ENCODE measurements at regions not wholly inside any gene's neighbourhood (a gene's known extent, or its start where the extent isn't known, plus 50 kb on each side); places are given as distances from the start of the nearest gene placed in this dataset.

- TF ChIP-seq, protein P1, sequence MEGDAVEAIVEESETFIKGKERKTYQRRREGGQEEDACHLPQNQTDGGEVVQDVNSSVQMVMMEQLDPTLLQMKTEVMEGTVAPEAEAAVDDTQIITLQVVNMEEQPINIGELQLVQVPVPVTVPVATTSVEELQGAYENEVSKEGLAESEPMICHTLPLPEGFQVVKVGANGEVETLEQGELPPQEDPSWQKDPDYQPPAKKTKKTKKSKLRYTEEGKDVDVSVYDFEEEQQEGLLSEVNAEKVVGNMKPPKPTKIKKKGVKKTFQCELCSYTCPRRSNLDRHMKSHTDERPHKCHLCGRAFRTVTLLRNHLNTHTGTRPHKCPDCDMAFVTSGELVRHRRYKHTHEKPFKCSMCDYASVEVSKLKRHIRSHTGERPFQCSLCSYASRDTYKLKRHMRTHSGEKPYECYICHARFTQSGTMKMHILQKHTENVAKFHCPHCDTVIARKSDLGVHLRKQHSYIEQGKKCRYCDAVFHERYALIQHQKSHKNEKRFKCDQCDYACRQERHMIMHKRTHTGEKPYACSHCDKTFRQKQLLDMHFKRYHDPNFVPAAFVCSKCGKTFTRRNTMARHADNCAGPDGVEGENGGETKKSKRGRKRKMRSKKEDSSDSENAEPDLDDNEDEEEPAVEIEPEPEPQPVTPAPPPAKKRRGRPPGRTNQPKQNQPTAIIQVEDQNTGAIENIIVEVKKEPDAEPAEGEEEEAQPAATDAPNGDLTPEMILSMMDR (IDR thresholded peaks at IDR 0.05; ENCODE audit: insufficient read depth, low read length), result no peak
- TF ChIP-seq GABPA (IDR thresholded peaks at IDR 0.05; ENCODE audit: low read depth) (no peak), POLR2AphosphoS5 (IDR thresholded peaks at IDR 0.05; ENCODE audit: low read depth) (no peak), SPI1 (IDR thresholded peaks at IDR 0.05; ENCODE audit: borderline replicate concordance, low read depth) (no peak)
- Histone ChIP-seq H3K4me3 (replicated peaks; ENCODE audit: insufficient read depth, low read length) (no peak overlapping the region), H3K27ac (replicated peaks) (no peak overlapping the region), H3K27me3 (ENCODE audit: insufficient read depth, poor library complexity, severe bottlenecking) (no peaks in the 10 kb centered on the region)
- no peak for DNase-seq (ENCODE audit: low read depth in 1 of 2, low spot score in 1 of 2)
Measured at GRCh38 chr7:13540429-13540828, 449.0 kb downstream of the ETV1 start.

DNA sequence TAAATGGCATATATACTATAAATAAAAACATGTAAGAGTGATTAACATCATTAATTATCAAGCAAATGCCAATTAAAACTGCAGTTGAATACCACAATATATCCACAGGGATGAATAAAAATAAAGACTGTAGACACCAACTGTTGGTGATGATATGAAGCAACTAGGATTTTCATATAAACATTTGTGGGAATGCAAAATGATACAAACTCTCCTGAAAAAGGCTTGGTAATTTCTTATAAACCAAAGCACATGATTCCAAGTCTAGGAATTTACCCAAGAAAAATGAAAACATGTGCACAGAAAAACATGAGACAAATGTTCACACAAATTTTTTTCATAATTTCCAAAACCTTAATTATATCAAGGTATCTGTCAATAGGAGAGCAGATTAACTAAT lies 448.1 kb downstream of the ETV1 start:
- H3K4me3 ChIP-seq (replicated peaks; ENCODE audit: insufficient read depth, low read length), result no peak overlapping the region
- no peaks in the 10 kb centered on the region for H3K27me3 ChIP-seq (ENCODE audit: insufficient read depth, poor library complexity, severe bottlenecking)
- H3K27ac ChIP-seq (replicated peaks), result no peak overlapping the region
- DNase-seq (ENCODE audit: low read depth in 1 of 2, low spot score in 1 of 2), result no peak
- TF ChIP-seq, protein P1 (IDR thresholded peaks at IDR 0.05; ENCODE audit: insufficient read depth, low read length), result no peak
- TF ChIP-seq SPI1 (IDR thresholded peaks at IDR 0.05; ENCODE audit: borderline replicate concordance, low read depth) (no peak), GABPA (IDR thresholded peaks at IDR 0.05; ENCODE audit: low read depth) (no peak), POLR2AphosphoS5 (IDR thresholded peaks at IDR 0.05; ENCODE audit: low read depth) (no peak), REST (IDR thresholded peaks at IDR 0.05; ENCODE audit: insufficient replicate concordance, low read depth) (no peak)

- no peak overlapping the region for H3K4me3 ChIP-seq (replicated peaks; ENCODE audit: insufficient read depth, low read length)
- no peaks in the 10 kb centered on the region for H3K27me3 ChIP-seq (ENCODE audit: insufficient read depth, poor library complexity, severe bottlenecking)
- TF ChIP-seq, protein P1 (IDR thresholded peaks at IDR 0.05; ENCODE audit: insufficient read depth, low read length), result no peak
- TF ChIP-seq REST (IDR thresholded peaks at IDR 0.05; ENCODE audit: insufficient replicate concordance, low read depth) (no peak), GABPA (IDR thresholded peaks at IDR 0.05; ENCODE audit: low read depth) (no peak), POLR2AphosphoS5 (IDR thresholded peaks at IDR 0.05; ENCODE audit: low read depth) (no peak), SPI1 (IDR thresholded peaks at IDR 0.05; ENCODE audit: borderline replicate concordance, low read depth) (no peak)
- H3K27ac ChIP-seq (replicated peaks), result no peak overlapping the region
- no peak for DNase-seq (ENCODE audit: low read depth in 1 of 2, low spot score in 1 of 2)
Measured at GRCh38 chr7:13542451-13542850, 447.0 kb downstream of the ETV1 start.

GRCh38 chr7:13551503-13551902 lies 438.0 kb downstream of the ETV1 start:
- Histone ChIP-seq H3K27me3 (ENCODE audit: insufficient read depth, poor library complexity, severe bottlenecking) (no peaks in the 10 kb centered on the region), H3K4me3 (replicated peaks; ENCODE audit: insufficient read depth, low read length) (no peak overlapping the region), H3K27ac (replicated peaks) (no peak overlapping the region)
- TF ChIP-seq GABPA (IDR thresholded peaks at IDR 0.05; ENCODE audit: low read depth) (no peak), REST (IDR thresholded peaks at IDR 0.05; ENCODE audit: insufficient replicate concordance, low read depth) (no peak), POLR2AphosphoS5 (IDR thresholded peaks at IDR 0.05; ENCODE audit: low read depth) (no peak), SPI1 (IDR thresholded peaks at IDR 0.05; ENCODE audit: borderline replicate concordance, low read depth) (no peak)
- TF ChIP-seq, protein P1 (IDR thresholded peaks at IDR 0.05; ENCODE audit: insufficient read depth, low read length), result no peak
- no peak for DNase-seq (ENCODE audit: low read depth in 1 of 2, low spot score in 1 of 2)
